Vagina (tissue), 2 donors: ENCODE measurements at regions not wholly inside any gene's neighbourhood (a gene's known extent, or its start where the extent isn't known, plus 50 kb on each side); places are given as distances from the start of the nearest gene placed in this dataset.

Experiments used
- DNase-seq, 2 donors: peaks; one replicate each; pipeline ENCODE4 v3.0.0-alpha.2; 2017; ENCODE audit errors: extremely low spot score in 2 of 2
- H3K27ac ChIP-seq: fragments of 200-600 bp; sonication (generic); one replicate; pipeline ENCODE4 v1.5.1; 2019
- H3K27me3 ChIP-seq: fragments of 200-600 bp; sonication (generic); one replicate; pipeline ENCODE4 v1.5.1; 2019
- H3K36me3 ChIP-seq, 2 donors: fragments of 200-600 bp; sonication (generic); one replicate each; pipeline ENCODE4 v1.5.1; 2017 to 2019
- H3K4me1 ChIP-seq: fragments of 200-600 bp; sonication (generic); one replicate; pipeline ENCODE4 v1.5.1; 2019
- H3K4me3 ChIP-seq, 2 donors: fragments of 200-600 bp; sonication (generic); 1 replicate in 1 of 2; 2 replicates in 1 of 2; pipeline ENCODE4 v1.5.1; 2016 to 2019
- H3K9me3 ChIP-seq: fragments of 200-600 bp; sonication (generic); one replicate; pipeline ENCODE4 v1.5.1; 2019
- CTCF ChIP-seq, 3 experiments: fragments of 450-650 bp in 2 of 3; fragments of 200-600 bp in 1 of 3; sonication (generic) in 1 of 3; IDR thresholded peaks; one replicate each; pipeline ENCODE4 v1.5.1; 2017 to 2019; ENCODE audit warnings: antibody characterized with exemption in 3 of 3, mild to moderate bottlenecking in 2 of 3, moderate library complexity in 2 of 3
- POLR2A ChIP-seq, 2 donors: fragments of 450-650 bp; IDR thresholded peaks; one replicate each; pipeline ENCODE4 v1.6.1; 2017; ENCODE audit warnings: antibody characterized with exemption in 2 of 2, mild to moderate bottlenecking in 2 of 2, moderate library complexity in 2 of 2
- POLR2AphosphoS5 ChIP-seq, 2 donors: sonication (generic); formaldehyde crosslinking; IDR thresholded peaks; one replicate each; pipeline ENCODE4 v1.9.0; 2017; ENCODE audit warnings: antibody characterized with exemption in 2 of 2, mild to moderate bottlenecking in 2 of 2, low read depth in 1 of 2; ENCODE audit not compliant: insufficient read depth in 1 of 2
- intact Hi-C: fragments of 100-400 bp; cut with DNase I; formaldehyde crosslinking; loops from one replicate; pipeline ENCODE4 v1.15.1; 2023

DNA sequence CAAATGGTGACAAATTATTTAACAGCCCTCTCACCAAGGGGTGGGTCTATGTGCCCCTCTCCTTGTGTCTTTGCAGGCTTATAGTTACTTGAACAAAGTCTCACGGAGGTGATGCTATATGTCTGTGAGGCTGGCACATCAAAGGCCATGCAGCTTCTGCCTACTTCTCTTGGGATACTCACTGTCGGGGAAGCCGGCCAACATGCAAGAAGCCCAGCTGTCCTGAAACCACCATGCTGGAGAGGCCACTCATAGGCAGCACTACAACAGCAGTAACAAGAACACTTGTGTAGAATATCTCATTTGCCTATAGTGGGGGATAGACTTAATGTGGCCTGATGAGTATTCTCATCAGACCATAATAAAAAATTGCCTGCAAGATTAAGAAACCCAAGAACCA is 233.7 kb upstream of the NCKAP5 start:
- Histone ChIP-seq H3K9me3 (no peaks in the 10 kb centered on the region), H3K27me3 (no peaks in the 10 kb centered on the region), H3K4me3 (no peak overlapping the region), H3K36me3 (no peaks in the 10 kb centered on the region), H3K27ac (no peak overlapping the region), H3K4me1 (no peaks in the 10 kb centered on the region)
- no peak for TF ChIP-seq POLR2A (IDR thresholded peaks at IDR 0.05)
- TF ChIP-seq POLR2AphosphoS5 (IDR thresholded peaks at IDR 0.05; ENCODE audit: insufficient read depth in 1 of 2, low read depth in 1 of 2) = no peak
- no peak for TF ChIP-seq CTCF (IDR thresholded peaks at IDR 0.05)
- intact Hi-C loops = no loop called here
- no peak for DNase-seq

DNA sequence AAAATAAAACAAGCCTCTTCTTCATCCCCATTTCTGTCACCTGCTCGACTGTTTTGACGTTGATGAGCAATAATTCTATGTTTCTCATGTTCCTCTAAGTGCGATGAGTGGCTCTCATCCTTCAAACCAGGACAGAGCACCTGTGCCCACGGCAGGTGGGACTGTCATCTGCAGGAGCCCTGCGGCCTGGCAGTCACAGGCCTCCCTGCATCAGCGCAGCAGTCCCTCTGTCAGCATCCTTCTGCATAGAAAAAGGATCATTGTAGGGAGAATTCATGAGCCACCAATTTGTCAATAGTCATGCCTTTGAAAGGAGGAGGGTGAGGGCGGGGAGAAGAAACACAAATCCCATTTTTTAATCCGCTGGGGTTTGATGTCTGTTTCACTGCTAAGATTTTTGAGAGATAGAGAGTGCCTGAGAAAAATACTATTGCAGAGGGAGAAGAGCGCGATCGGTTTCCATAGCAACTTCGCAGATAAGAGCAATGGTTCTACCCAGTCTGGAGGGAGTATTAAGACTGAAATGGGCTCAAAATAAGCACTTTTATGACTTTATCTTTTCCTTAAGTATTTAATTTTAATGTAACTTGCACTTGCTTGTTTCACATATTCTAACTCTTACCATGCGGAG is 234.3 kb upstream of the NCKAP5 start:
- no peaks in the 10 kb centered on the region for H3K27me3 ChIP-seq
- no peaks in the 10 kb centered on the region for H3K9me3 ChIP-seq
- H3K27ac ChIP-seq = no peak overlapping the region
- H3K36me3 ChIP-seq = no peaks in the 10 kb centered on the region
- DNase-seq = no peak
- no peak overlapping the region for H3K4me3 ChIP-seq
- no peaks in the 10 kb centered on the region for H3K4me1 ChIP-seq
- no peak for TF ChIP-seq POLR2A (IDR thresholded peaks at IDR 0.05)
- no peak for TF ChIP-seq POLR2AphosphoS5 (IDR thresholded peaks at IDR 0.05; ENCODE audit: insufficient read depth in 1 of 2, low read depth in 1 of 2)
- no peak for TF ChIP-seq CTCF (IDR thresholded peaks at IDR 0.05)
- intact Hi-C loops = no loop called here

DNA sequence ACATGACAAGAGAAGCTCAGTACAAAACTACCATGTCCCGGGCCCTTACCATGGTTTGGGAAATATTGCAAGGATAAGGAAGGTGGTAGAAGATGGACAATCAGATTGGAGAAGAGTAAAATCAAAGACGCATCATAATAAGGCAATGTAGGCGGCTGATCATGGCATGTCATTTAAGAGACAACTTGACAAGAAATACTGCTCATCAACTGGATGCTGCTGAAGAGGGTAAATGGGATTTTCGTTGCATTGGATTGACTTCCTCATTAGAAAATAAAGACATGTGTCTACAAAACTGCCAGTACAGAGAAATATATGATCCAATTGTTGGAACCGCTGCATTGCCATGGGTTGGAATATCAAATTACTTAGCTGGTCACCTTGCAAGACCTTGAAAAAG is 238.3 kb upstream of the NCKAP5 start:
- intact Hi-C loops = no loop called here
- Histone ChIP-seq H3K4me3 (no peak overlapping the region), H3K36me3 (no peaks in the 10 kb centered on the region), H3K4me1 (no peaks in the 10 kb centered on the region), H3K27ac (no peak overlapping the region), H3K27me3 (no peaks in the 10 kb centered on the region), H3K9me3 (no peaks in the 10 kb centered on the region)
- DNase-seq = no peak
- no peak for TF ChIP-seq POLR2AphosphoS5 (IDR thresholded peaks at IDR 0.05; ENCODE audit: insufficient read depth in 1 of 2, low read depth in 1 of 2)
- TF ChIP-seq CTCF (IDR thresholded peaks at IDR 0.05) = no peak
- no peak for TF ChIP-seq POLR2A (IDR thresholded peaks at IDR 0.05)

DNA sequence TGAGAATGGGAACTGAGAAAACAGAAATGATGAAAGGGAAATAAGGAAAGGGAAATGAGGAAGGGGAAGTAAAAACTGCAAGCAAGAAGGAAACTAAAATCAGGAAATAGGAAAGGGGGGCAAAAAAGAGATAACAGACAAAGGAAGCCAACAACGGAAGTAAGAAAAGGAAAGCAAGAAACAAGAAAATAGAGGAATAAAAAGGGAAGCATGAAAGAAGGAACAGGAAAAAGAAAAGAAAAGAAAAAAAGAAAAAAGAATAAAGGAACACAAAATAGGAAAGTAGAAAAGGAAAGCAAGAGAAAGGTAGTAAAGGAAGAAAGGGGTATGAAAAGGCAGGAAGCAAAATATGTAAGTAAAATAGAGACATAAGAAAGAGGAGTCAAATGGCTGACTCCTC is 241.2 kb upstream of the NCKAP5 start:
- Histone ChIP-seq H3K27me3 (no peaks in the 10 kb centered on the region), H3K27ac (no peak overlapping the region), H3K9me3 (no peaks in the 10 kb centered on the region), H3K4me3 (no peak overlapping the region), H3K4me1 (no peaks in the 10 kb centered on the region), H3K36me3 (no peaks in the 10 kb centered on the region)
- no peak for DNase-seq
- intact Hi-C loops = no loop called here
- TF ChIP-seq POLR2AphosphoS5 (IDR thresholded peaks at IDR 0.05; ENCODE audit: insufficient read depth in 1 of 2, low read depth in 1 of 2) = no peak
- no peak for TF ChIP-seq POLR2A (IDR thresholded peaks at IDR 0.05)
- TF ChIP-seq CTCF (IDR thresholded peaks at IDR 0.05) = no peak

- H3K27ac ChIP-seq = no peak overlapping the region
- no peaks in the 10 kb centered on the region for H3K4me1 ChIP-seq
- H3K27me3 ChIP-seq = no peaks in the 10 kb centered on the region
- TF ChIP-seq CTCF (IDR thresholded peaks at IDR 0.05) = no peak
- no peak for TF ChIP-seq POLR2A (IDR thresholded peaks at IDR 0.05)
- no peak for TF ChIP-seq POLR2AphosphoS5 (IDR thresholded peaks at IDR 0.05; ENCODE audit: insufficient read depth in 1 of 2, low read depth in 1 of 2)
- no peaks in the 10 kb centered on the region for H3K9me3 ChIP-seq
- no peak for DNase-seq
- H3K36me3 ChIP-seq = no peaks in the 10 kb centered on the region
- intact Hi-C loops = no loop called here
- H3K4me3 ChIP-seq = no peak overlapping the region
Measured at GRCh38 chr2:133810559-133810958, 242.3 kb upstream of the NCKAP5 start.
